ENCODE measurements at regions not wholly inside any gene's neighbourhood (a gene's known extent, or its start where the extent isn't known, plus 50 kb on each side); places are given as distances from the start of the nearest gene placed in this dataset.

GRCh38 chr5:61854531-61854930, 451.5 kb upstream of the KIF2A start:
- DNase-seq: no peak
- Histone ChIP-seq H3K4me1 (no peaks in the 10 kb centered on the region), H3K4me3 (no peak overlapping the region), H3K9me3 (no peaks in the 10 kb centered on the region), H3K27ac (no peak overlapping the region), H3K36me3 (replicated peaks in 1 of 2; ENCODE audit: insufficient read depth in 1 of 2, low read depth in 2 of 2) (no peaks in the 10 kb centered on the region), H3K27me3 (no peaks in the 10 kb centered on the region)
- ATAC-seq: no peak
- intact Hi-C loops (cut with DNase I): no loop called here
- WGBS, 2 donors: 72 to 77% methylated on average over 2 of the region's 2 CpGs
- TF ChIP-seq CTCF (IDR thresholded peaks at IDR 0.05) (no peak), POLR2A (IDR thresholded peaks at IDR 0.05) (no peak)

GRCh38 chr5:61860978-61861377, 445.0 kb upstream of the KIF2A start:
- 40 to 67% methylated on average over 1 of the region's 1 CpG for WGBS, 2 donors
- H3K36me3 ChIP-seq (replicated peaks in 1 of 2; ENCODE audit: insufficient read depth in 1 of 2, low read depth in 2 of 2): no peaks in the 10 kb centered on the region
- H3K4me1 ChIP-seq: no peaks in the 10 kb centered on the region
- H3K4me3 ChIP-seq: no peak overlapping the region
- DNase-seq (no peak), ATAC-seq (no peak)
- TF ChIP-seq POLR2A (IDR thresholded peaks at IDR 0.05) (no peak), CTCF (IDR thresholded peaks at IDR 0.05) (no peak)
- no peaks in the 10 kb centered on the region for H3K9me3 ChIP-seq
- no peaks in the 10 kb centered on the region for H3K27me3 ChIP-seq
- intact Hi-C loops (cut with DNase I): no loop called here
- H3K27ac ChIP-seq: no peak overlapping the region

- ATAC-seq (no peak), DNase-seq (no peak)
- intact Hi-C loops (cut with DNase I): no loop called here
- no peaks in the 10 kb centered on the region for H3K27me3 ChIP-seq
- no peak overlapping the region for H3K27ac ChIP-seq
- H3K4me1 ChIP-seq: no peaks in the 10 kb centered on the region
- peaks cover 0 to 13% (median 0%) of the 10 kb centered on the region in 3 donors for H3K9me3 ChIP-seq
- WGBS, 2 donors: 56 to 62% methylated on average over 3 of the region's 3 CpGs
- H3K36me3 ChIP-seq (replicated peaks in 1 of 2; ENCODE audit: insufficient read depth in 1 of 2, low read depth in 2 of 2): no peaks in the 10 kb centered on the region
- TF ChIP-seq POLR2A (IDR thresholded peaks at IDR 0.05): no peak
- no peak for TF ChIP-seq CTCF (IDR thresholded peaks at IDR 0.05)
- no peak overlapping the region for H3K4me3 ChIP-seq
Measured at GRCh38 chr5:61866930-61867329, 439.1 kb upstream of the KIF2A start.

- 94 to 100% methylated on average over 2 of the region's 2 CpGs for WGBS, 2 donors
- no peak overlapping the region for H3K4me3 ChIP-seq
- DNase-seq: no peak
- no peak overlapping the region for H3K27ac ChIP-seq
- no peak for ATAC-seq
- TF ChIP-seq POLR2A (IDR thresholded peaks at IDR 0.05) (no peak), CTCF (IDR thresholded peaks at IDR 0.05) (no peak)
- no peaks in the 10 kb centered on the region for H3K36me3 ChIP-seq (replicated peaks in 1 of 2; ENCODE audit: insufficient read depth in 1 of 2, low read depth in 2 of 2)
- intact Hi-C loops (cut with DNase I): no loop called here
- no peaks in the 10 kb centered on the region for H3K4me1 ChIP-seq
- H3K9me3 ChIP-seq: peaks cover 0 to 17% (median 0%) of the 10 kb centered on the region in 3 donors
- no peaks in the 10 kb centered on the region for H3K27me3 ChIP-seq
Measured at GRCh38 chr5:61869333-61869732, 436.7 kb upstream of the KIF2A start.

GRCh38 chr5:61878471-61878870, 427.5 kb upstream of the KIF2A start:
- Histone ChIP-seq H3K36me3 (replicated peaks in 1 of 2; ENCODE audit: insufficient read depth in 1 of 2, low read depth in 2 of 2) (no peaks in the 10 kb centered on the region), H3K9me3 (no peaks in the 10 kb centered on the region), H3K27me3 (no peaks in the 10 kb centered on the region), H3K4me1 (no peaks in the 10 kb centered on the region), H3K27ac (no peak overlapping the region), H3K4me3 (no peak overlapping the region)
- WGBS, 2 donors: 95 to 97% methylated on average over 3 of the region's 3 CpGs
- TF ChIP-seq CTCF (IDR thresholded peaks at IDR 0.05) (no peak), POLR2A (IDR thresholded peaks at IDR 0.05) (no peak)
- DNase-seq (no peak), ATAC-seq (no peak)
- intact Hi-C loops (cut with DNase I): no loop called here

Data from body of pancreas (tissue), 4 donors.